ENCODE measurements at regions not wholly inside any gene's neighbourhood (a gene's known extent, or its start where the extent isn't known, plus 50 kb on each side); places are given as distances from the start of the nearest gene placed in this dataset.

DNA sequence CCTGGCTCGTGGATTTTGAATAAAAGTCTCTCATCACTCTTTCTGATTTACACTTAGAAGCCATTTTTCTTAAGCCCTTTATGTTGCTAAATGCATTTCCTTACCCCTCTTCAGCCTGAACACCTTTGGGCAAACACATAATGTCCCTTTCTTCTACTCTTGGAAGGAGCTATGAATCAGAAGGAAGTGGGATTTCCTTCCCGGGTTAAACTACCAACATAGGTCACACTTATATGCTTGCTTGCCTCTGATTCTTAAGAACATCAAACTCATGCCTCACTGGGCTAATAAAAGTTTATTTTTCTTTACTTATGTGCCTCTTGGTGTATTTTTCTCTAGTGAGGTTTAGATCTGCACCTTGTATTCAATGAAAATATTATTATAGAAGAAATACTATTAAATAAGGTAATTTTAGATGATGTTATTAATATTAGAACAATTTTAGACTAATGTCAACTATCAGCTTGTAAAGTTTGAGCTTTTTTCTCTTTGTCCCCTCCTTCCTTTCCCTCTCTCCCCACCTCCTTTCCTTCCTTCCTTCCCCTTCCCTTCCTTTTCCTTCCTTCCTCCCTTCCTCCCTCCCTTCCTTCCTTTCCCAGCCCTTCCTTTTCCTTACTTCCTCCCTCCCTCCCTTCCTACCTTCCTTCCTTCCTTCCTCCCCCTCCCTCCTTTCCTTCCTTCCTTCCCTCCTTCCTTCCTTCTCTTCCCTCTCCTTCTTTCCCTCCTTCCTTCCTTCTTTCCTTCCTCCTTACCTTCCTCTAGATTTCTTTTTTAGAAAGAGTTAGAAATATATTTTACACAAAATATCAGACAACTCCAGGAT is 66.5 kb upstream of the KCNJ6 start:
- H3K27ac ChIP-seq: no peak overlapping the region
- intact Hi-C loops (cut with DNase I): no loop called here
- DNase-seq (ENCODE audit: extremely low spot score in 2 of 2): no peak

DNA sequence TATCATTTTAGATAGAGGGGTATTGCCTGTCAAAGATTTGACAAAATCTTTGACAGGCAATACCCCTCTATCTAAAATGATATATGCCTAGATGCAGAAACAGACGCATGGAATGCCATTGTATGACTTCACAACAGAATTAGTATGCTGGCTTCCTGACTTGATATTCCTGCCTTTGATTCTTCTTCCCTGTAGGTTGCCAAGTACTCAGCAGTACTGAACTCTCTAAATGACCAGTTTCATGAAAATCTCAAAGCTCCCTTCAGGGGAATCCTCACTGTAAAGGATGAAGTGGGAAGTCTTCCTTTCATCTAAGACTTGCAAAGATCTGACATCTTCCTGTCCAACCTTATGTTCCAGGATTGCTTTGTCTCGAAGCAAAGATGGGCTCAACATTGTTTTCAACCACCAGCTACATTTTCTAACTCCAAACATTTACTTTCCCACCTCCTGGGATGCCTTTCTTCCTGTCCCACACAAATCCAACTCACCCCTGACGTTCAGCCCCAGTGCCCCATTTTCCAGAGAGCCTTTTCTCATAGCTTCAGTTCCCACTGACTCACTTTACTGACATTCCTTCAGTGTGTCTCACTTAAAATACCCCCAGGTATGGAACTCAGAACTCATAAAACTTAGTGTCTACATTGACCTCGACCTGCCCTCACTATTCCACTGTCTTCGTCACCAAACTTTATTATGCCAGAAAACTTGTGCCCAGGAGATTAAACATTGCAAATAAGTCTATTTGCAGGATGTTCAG is 67.3 kb upstream of the KCNJ6 start:
- TF ChIP-seq POLR2AphosphoS5 (IDR thresholded peaks at IDR 0.05; ENCODE audit: insufficient read depth in 1 of 2, low read depth in 1 of 2) (no peak), POLR2A (IDR thresholded peaks at IDR 0.05) (no peak)
- TF ChIP-seq, protein P1, sequence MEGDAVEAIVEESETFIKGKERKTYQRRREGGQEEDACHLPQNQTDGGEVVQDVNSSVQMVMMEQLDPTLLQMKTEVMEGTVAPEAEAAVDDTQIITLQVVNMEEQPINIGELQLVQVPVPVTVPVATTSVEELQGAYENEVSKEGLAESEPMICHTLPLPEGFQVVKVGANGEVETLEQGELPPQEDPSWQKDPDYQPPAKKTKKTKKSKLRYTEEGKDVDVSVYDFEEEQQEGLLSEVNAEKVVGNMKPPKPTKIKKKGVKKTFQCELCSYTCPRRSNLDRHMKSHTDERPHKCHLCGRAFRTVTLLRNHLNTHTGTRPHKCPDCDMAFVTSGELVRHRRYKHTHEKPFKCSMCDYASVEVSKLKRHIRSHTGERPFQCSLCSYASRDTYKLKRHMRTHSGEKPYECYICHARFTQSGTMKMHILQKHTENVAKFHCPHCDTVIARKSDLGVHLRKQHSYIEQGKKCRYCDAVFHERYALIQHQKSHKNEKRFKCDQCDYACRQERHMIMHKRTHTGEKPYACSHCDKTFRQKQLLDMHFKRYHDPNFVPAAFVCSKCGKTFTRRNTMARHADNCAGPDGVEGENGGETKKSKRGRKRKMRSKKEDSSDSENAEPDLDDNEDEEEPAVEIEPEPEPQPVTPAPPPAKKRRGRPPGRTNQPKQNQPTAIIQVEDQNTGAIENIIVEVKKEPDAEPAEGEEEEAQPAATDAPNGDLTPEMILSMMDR (IDR thresholded peaks at IDR 0.05): no peak
- Histone ChIP-seq H3K9me3 (no peaks in the 10 kb centered on the region), H3K27ac (no peak overlapping the region), H3K4me3 (no peak overlapping the region), H3K27me3 (no peaks in the 10 kb centered on the region), H3K36me3 (no peaks in the 10 kb centered on the region), H3K4me1 (no peaks in the 10 kb centered on the region)
- DNase-seq (ENCODE audit: extremely low spot score in 2 of 2): peak in 1 of 2 donors; percentile 11
- intact Hi-C loops (cut with DNase I): no loop called here

More for the DNA sequence above, 66.5 kb upstream of the KCNJ6 start:
- H3K9me3 ChIP-seq: no peaks in the 10 kb centered on the region
- H3K36me3 ChIP-seq: no peaks in the 10 kb centered on the region
- no peak overlapping the region for H3K4me3 ChIP-seq
- TF ChIP-seq, protein P1 (IDR thresholded peaks at IDR 0.05): no peak
- no peak for TF ChIP-seq POLR2AphosphoS5 (IDR thresholded peaks at IDR 0.05; ENCODE audit: insufficient read depth in 1 of 2, low read depth in 1 of 2)
- no peak for TF ChIP-seq POLR2A (IDR thresholded peaks at IDR 0.05)
- no peaks in the 10 kb centered on the region for H3K4me1 ChIP-seq
- H3K27me3 ChIP-seq: no peaks in the 10 kb centered on the region

DNA sequence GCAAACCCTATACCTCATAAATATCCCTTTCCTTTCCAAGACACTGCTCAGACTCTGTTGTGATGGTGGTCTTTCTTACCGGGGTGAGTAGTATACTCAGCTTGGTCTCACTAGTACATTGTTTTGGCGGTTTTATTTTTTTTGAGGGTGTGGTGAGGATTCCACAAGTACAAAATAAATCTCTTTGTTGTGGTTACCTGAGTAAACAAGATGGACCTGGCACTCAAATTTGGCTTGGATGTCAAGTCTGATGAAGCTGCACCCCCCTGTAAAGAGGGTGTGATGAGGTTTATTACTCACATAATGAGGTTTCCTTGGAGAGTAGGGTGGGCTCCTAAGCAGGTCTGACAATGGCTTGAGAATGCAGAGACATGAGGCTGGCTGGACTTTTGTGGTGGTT is 68.2 kb upstream of the KCNJ6 start:
- no peaks in the 10 kb centered on the region for H3K9me3 ChIP-seq
- H3K27me3 ChIP-seq: no peaks in the 10 kb centered on the region
- TF ChIP-seq POLR2AphosphoS5 (IDR thresholded peaks at IDR 0.05; ENCODE audit: insufficient read depth in 1 of 2, low read depth in 1 of 2) (no peak), POLR2A (IDR thresholded peaks at IDR 0.05) (no peak)
- TF ChIP-seq, protein P1 (IDR thresholded peaks at IDR 0.05): no peak
- H3K4me3 ChIP-seq: no peak overlapping the region
- no peaks in the 10 kb centered on the region for H3K4me1 ChIP-seq
- peak in 1 of 2 donors; percentile 52 for DNase-seq (ENCODE audit: extremely low spot score in 2 of 2)
- intact Hi-C loops (cut with DNase I): no loop called here
- no peak overlapping the region for H3K27ac ChIP-seq
- no peaks in the 10 kb centered on the region for H3K36me3 ChIP-seq

DNA sequence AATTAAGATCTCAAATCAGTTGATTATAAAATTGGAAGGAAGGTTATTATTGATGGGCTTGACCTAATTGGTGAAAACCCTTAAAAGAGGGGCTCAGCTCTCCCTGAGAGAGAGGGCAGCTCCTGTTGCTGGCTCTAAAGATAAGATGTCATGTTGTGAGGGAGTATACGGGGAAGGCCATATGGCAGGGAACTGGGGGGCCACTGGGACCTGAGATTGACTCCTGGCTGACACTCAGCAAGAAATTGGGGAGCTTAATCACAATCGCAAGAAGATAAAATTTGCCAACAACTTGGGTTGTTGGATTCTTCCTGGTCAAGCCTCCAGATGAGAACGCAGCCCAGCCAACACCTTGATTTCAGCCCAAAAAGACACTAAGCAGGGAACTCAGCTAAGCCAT is 69.7 kb upstream of the KCNJ6 start:
- no peaks in the 10 kb centered on the region for H3K36me3 ChIP-seq
- peak in 1 of 2 donors; percentile 52 for DNase-seq (ENCODE audit: extremely low spot score in 2 of 2)
- no peaks in the 10 kb centered on the region for H3K4me1 ChIP-seq
- no peaks in the 10 kb centered on the region for H3K27me3 ChIP-seq
- intact Hi-C loops (cut with DNase I): no loop called here
- H3K27ac ChIP-seq: no peak overlapping the region
- H3K4me3 ChIP-seq: no peak overlapping the region
- TF ChIP-seq POLR2A (IDR thresholded peaks at IDR 0.05) (no peak), POLR2AphosphoS5 (IDR thresholded peaks at IDR 0.05; ENCODE audit: insufficient read depth in 1 of 2, low read depth in 1 of 2) (no peak)
- TF ChIP-seq, protein P1 (IDR thresholded peaks at IDR 0.05): no peak
- H3K9me3 ChIP-seq: no peaks in the 10 kb centered on the region
